GM03348 (cell line): ENCODE measurements at regions not wholly inside any gene's neighbourhood (a gene's known extent, or its start where the extent isn't known, plus 50 kb on each side); places are given as distances from the start of the nearest gene placed in this dataset.

Experiments
- DNase-seq: peaks from one replicate; pipeline ENCODE4 v3.0.0; 2012; ENCODE audit warnings: low spot score

GRCh38 chrY:15162211-15162610 is 637.9 kb downstream of the NLGN4Y start:
- no peak for DNase-seq

GRCh38 chrY:15179890-15180289 is 655.6 kb downstream of the NLGN4Y start:
- DNase-seq = no peak

GRCh38 chrY:15229056-15229455 is 704.7 kb downstream of the NLGN4Y start:
- DNase-seq = no peak

- DNase-seq = no peak
Observed at GRCh38 chrY:15239596-15240132, 715.3 kb downstream of the NLGN4Y start.

- no peak for DNase-seq
Observed at GRCh38 chrY:15259286-15259685, 735.0 kb downstream of the NLGN4Y start.

- no peak for DNase-seq
Observed at GRCh38 chrY:15286572-15286971, 762.2 kb downstream of the NLGN4Y start.

GRCh38 chrY:15289821-15290220 is 765.5 kb downstream of the NLGN4Y start:
- no peak for DNase-seq

GRCh38 chrY:15292881-15293280 is 768.6 kb downstream of the NLGN4Y start:
- DNase-seq = no peak

GRCh38 chrY:15301879-15302278 is 777.5 kb downstream of the NLGN4Y start:
- no peak for DNase-seq

- no peak for DNase-seq
Observed at GRCh38 chrY:15312166-15312565, 787.8 kb downstream of the NLGN4Y start.

GRCh38 chrY:15324189-15324588 is 799.9 kb downstream of the NLGN4Y start:
- no peak for DNase-seq

- no peak for DNase-seq
Observed at GRCh38 chrY:15325201-15325600, 800.9 kb downstream of the NLGN4Y start.

GRCh38 chrY:15326673-15327072 is 802.3 kb downstream of the NLGN4Y start:
- no peak for DNase-seq

- no peak for DNase-seq
Observed at GRCh38 chrY:15328848-15329247, 804.5 kb downstream of the NLGN4Y start.

- DNase-seq = no peak
Observed at GRCh38 chrY:15343522-15343921, 819.2 kb downstream of the NLGN4Y start.

GRCh38 chrY:15345471-15346155 is 821.3 kb downstream of the NLGN4Y start:
- DNase-seq = no peak

GRCh38 chrY:15349351-15349750 is 825.0 kb downstream of the NLGN4Y start:
- DNase-seq = no peak

GRCh38 chrY:15355321-15355720 is 831.0 kb downstream of the NLGN4Y start:
- DNase-seq = no peak

- DNase-seq = no peak
Observed at GRCh38 chrY:15360471-15360870, 836.1 kb downstream of the NLGN4Y start.

- DNase-seq = no peak
Observed at GRCh38 chrY:15364996-15365395, 840.7 kb downstream of the NLGN4Y start.

- DNase-seq = no peak
Observed at GRCh38 chrY:15368786-15369185, 844.5 kb downstream of the NLGN4Y start.

GRCh38 chrY:15385178-15385577 is 860.8 kb downstream of the NLGN4Y start:
- no peak for DNase-seq

- DNase-seq = no peak
Observed at GRCh38 chrY:15397556-15398280, 873.4 kb downstream of the NLGN4Y start.

- DNase-seq = no peak
Observed at GRCh38 chrY:15402451-15402850, 878.1 kb downstream of the NLGN4Y start.
